Umbilical cord (tissue), 1 donor: ENCODE measurements at regions not wholly inside any gene's neighbourhood (a gene's known extent, or its start where the extent isn't known, plus 50 kb on each side); places are given as distances from the start of the nearest gene placed in this dataset.

Experiments used
- DNase-seq: peaks from one replicate; pipeline ENCODE4 v3.0.0-alpha.2; 2015; ENCODE audit warnings: low spot score

DNA sequence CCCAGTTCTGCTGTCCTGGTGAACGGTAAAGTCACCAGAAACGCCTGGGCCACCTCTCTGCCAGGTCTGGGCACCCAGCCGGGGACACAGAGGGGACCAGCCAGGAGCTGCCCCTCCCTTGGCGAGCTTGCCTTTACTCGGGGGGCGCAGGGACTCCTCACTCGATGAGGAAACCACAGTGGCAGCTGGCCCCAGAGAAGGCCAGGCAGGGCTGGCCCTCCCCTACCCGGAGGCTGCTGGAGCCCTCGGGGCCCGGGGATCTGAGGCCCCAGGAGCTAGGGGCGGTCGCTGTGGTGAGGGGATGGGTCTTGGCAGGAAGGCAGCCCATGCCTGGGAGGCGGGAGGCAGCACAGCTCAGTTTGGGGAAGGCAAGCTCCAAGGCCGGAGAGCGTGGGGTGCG, 80.4 kb upstream of the SLCO4A1 start:
- no peak for DNase-seq

DNA sequence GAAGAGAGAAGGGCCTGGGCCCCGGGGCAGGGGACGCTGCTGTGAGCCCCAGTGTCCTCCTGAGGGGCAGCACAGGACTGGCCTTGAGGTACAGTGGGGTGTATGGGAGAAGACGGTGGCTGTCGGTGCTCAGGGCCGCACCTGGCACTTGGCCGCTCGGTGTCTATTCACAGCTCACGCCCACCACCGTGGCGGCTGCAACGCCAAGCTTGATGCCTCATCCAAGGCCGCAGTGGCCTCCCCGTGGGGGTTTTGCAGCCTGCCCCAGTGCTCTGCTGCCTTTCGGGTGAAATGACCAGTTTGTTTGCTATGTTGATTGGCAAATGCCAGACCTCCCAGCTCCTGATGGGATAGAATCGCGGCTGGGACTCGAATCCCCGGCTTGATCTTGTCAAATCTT, 79.5 kb upstream of the SLCO4A1 start:
- no peak for DNase-seq

DNA sequence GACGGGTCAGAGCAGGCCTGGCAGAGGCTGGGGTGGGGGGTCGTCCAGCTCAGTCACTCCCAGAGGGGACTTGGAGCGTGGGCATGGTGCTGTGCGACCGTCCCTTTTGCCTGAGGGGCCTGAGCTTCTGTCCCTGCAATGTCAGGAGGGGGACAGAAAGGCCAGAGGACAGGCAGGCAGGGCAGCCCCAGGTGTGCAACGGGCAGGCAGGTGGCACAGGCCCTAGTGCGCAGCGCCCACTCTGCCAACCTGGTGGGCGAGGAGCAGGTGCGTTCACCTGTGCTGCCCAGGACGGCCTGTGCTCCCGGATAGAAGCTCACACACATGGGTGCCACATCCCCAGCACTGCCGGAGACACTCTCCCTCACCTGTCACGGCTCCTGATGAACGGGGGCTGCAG, 78.7 kb upstream of the SLCO4A1 start:
- DNase-seq = no peak

GRCh38 chr20:62564456-62565245, 77.7 kb upstream of the SLCO4A1 start:
- no peak for DNase-seq

DNA sequence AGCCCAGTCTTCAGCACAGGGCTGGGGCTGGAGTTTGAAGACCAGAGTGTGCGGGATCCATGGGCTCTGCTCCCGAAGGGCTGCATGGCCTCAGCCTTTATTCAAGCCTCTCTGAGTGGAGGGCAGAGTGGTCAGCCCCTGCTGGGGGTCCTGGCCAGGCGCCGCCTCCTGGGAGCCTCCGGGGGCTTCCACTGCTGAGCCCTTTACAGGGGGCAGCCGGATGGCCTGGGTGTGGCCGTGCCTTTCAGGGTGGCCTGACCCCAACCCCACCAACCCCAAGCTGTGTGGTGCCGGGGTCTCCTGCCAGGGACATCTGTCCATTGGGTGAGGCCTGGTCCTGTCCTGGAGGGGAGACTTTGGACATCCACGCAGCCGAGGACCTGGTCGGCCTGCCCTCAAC, 76.0 kb upstream of the SLCO4A1 start:
- DNase-seq = no peak

DNA sequence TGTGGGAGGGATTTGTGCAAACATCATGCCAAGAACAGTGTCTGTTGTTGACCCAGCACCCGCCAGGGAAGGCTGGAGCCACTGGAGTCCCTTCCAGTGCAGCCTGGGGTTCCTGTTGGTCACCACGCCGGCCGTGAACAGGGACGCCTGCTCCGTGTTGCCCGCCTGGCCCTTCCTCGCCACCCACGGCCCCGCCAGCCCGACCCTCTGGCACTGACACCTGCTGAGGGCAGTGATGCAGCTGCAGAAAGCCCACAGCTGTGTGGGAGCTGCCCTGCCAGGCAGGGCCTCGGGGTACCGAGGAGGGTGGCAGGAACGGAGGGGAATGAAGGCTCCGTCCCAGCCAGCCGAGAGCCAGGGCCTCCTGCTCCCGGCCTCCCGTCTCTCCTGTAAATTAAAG, 75.5 kb upstream of the SLCO4A1 start:
- no peak for DNase-seq

- DNase-seq = no peak
Measured at GRCh38 chr20:62567246-62568044, 74.9 kb upstream of the SLCO4A1 start.

DNA sequence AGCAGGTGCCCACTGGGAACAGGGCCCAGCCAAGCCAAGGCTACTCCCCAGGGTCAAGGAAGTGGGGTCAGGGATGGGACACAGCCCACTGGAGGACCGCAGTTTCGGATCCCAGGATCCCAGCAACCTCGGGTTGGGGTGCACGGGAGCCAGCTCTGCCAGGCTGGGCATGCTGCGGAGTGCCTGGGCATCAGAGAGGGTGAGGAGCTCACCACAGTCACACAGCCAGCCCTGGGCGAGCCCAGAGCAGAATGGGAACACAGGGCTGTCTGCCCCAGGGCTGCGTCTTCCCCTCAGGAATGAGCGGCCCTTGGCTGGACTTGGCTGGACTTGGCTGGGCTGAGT, 74.3 kb upstream of the SLCO4A1 start:
- no peak for DNase-seq

- DNase-seq = no peak
Measured at GRCh38 chr20:62569615-62570014, 72.7 kb upstream of the SLCO4A1 start.

DNA sequence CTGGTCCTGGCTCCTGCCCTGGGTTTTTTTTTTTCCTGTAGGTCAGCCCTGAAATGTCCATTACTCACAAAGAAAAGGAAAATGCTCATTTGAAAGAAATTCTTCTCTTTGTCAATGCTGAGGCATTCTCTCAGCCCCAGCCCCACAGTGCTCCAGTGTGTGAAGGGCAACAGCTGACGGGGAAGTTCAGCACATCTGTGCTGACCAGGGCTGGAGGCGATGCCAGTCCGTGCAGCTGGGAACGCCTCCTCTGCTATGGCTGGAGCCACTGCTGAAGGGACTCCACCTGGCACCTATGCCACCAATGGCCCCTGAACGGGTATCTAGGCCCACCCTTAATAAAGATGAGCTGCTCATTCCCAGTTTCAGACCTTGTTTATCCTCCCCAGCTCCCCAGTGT, 71.9 kb upstream of the SLCO4A1 start:
- no peak for DNase-seq

DNA sequence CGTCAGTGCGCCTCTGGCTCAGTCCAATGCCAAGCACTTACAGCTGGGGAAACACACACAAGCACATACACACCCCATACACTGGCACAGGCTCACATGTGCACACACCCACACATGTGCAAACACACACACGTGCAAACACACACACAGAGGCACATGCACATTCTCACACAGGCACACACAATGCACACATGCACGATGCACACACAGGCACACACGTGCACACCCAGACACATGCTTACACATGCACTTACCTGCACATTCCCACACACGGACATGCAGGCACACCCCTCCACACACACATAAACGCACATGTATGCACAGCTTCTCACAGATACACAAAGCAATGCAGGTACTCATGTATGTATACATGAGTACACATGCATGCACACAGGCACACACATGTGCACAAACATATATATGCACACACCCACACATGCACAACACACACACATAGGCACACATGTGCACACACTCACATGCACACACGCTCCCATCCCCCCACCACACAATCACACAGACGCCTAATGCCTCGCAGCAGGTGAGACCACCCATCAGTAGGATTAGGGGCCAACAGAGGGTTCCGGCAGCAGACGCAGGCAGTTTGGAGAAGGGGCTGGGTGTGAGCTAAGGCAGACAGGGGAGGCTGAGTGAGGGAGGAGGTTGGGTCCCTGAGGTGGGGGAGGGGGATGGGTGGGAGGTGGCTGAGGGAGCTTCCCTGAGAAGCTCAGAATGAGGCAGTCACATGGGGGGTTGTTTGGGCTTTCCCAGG, 71.2 kb upstream of the SLCO4A1 start:
- no peak for DNase-seq

DNA sequence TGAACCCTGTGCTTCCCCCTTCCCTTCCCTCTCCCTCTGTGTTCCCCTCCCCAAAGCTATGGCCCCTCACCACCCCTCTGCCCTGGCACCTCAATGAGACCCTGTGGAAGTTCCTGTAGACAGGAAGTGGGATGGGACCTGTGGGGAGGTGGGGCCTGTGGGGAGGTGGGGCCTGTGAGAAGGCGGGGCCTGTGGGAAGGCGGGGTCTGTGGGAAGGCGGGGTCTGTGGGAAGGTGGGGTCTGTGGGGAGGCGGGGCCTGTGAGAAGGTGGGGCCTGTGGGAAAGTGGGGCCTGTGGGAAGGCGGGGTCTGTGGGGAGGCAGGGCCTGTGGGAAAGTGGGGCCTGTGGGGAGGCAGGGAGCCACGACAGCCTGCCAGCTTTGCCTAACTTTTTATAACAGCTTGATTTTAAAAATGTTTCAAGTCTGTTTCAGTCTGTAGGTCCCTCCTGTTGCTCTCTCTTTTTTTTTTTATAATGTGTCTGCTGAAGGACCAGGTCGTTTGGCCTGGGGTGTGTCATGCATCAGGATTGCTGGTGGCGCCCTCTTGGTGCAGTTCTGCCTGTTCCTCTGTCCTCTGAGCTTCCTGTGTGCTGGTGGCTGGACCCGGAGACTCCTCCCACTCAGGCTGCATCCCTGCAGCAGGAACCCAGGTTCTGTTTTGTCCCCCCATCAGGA, 70.5 kb upstream of the SLCO4A1 start:
- no peak for DNase-seq

GRCh38 chr20:62572980-62573379, 69.3 kb upstream of the SLCO4A1 start:
- no peak for DNase-seq

DNA sequence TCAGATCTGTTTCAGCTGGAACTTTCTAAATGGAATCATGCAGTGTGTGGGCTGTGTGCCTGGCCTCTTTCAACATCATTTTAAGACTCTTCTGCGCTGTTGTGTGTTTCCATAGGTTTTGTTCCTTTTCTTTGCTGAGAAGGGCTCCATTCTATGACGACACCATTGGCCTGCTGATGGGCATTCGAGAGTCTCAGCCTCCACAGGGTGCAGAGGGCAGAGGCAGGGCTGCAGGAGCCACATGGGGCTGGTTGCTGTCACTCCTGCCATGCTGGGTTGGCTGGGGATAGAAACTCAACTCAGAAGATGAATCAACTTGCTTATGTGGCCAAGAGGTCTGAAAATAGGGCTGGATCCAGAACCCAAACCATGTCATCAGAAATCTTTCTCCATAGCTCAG, 68.5 kb upstream of the SLCO4A1 start:
- no peak for DNase-seq

DNA sequence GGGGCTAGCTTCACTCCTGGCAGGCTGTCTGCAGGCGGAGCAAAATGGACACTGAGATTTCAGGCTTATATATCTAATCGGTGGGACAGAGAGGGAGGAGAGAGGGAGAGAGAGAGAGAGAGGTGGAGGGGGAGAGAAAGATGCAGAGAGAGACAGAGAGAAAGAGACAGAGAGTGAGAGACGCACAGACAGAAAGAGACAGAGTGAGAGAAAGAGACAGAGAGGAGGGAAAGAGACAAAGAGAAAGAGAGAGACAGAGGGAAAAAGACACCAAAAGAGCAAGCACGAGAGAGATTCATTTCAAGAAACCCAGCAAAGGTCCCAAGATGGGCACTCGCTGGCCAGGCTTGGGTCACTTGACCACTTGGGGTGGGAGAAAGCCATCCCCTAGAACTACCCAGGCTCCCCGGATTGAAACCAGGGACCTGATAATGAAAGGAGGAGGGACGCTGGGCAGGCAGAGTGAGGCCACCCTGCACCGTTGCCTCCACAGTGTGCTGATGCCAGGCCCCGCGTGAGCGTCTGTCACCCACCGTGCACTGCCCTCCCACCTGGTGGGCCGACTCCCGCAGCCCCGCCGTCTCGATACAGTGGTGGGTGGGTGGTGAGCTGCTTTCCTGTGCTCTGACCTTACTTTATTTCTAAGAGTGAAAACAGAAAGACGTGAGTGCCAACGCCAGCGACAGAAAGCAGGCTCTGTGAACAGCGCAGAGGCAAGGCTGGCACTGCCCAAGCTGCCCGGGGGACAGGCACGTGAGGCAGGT, 67.9 kb upstream of the SLCO4A1 start:
- DNase-seq = no peak

DNA sequence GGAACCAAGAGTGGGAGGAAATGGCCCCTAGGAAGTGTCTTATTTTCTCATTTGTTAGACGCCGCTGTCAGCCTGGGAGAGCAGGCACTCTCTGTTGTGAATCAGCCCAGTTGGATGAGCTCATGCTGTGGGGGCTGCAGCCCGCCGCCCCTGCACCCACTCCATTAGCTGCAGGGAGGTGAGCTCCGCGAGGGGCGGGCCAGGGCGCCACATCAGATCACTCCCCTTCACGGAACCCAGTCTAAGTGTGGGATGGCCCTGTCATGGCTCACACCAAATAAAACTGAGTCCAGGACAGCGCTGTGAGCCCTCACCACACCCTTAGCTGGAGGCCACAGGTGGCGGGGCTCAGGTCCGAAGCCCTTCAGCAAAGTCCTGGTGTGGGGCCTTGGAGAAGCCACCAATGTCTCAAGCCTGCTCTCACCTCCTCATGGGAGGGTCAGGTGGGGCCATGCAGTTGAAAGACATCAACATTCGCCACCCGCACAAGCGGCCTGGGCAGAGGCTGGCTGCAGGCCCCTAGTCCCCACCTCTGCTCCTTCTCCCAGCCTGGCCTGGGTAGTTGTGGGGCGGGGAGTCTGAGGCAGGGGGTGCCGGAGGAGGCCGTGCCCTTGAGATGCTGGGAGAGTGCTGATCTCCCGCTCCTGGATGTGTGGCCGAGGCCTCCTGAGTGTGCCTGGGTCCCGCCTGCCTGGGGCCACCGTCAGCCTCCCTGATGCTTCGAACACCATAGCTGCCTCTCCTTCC, 66.2 kb upstream of the SLCO4A1 start:
- DNase-seq = no peak

GRCh38 chr20:62576815-62577489, 65.4 kb upstream of the SLCO4A1 start:
- DNase-seq = peak; percentile 55

- no peak for DNase-seq
Measured at GRCh38 chr20:62577490-62577836, 64.8 kb upstream of the SLCO4A1 start.

- DNase-seq = no peak
Measured at GRCh38 chr20:62578294-62578897, 63.9 kb upstream of the SLCO4A1 start.

- DNase-seq = no peak
Measured at GRCh38 chr20:62580052-62580451, 62.3 kb upstream of the SLCO4A1 start.
